HPDE6-E6E7 (cell line): ENCODE measurements at regions not wholly inside any gene's neighbourhood (a gene's known extent, or its start where the extent isn't known, plus 50 kb on each side); places are given as distances from the start of the nearest gene placed in this dataset.
A peak's percentile ranks its signal among the peaks of the same experiment; 100 is the strongest.

ENCODE experiments used
- DNase-seq: peaks from one replicate; pipeline ENCODE4 v3.0.0; 2011; ENCODE audit warnings: missing footprints; ENCODE audit errors: extremely low spot score

GRCh38 chr13:106042996-106043581, 492.4 kb downstream of the EFNB2 start:
- DNase-seq: no peak

GRCh38 chr13:106041445-106041844, 494.0 kb downstream of the EFNB2 start:
- DNase-seq: no peak

GRCh38 chr13:106038752-106039151, 496.7 kb downstream of the EFNB2 start:
- peak; percentile 25 for DNase-seq

GRCh38 chr13:106036870-106037269, 498.6 kb downstream of the EFNB2 start:
- no peak for DNase-seq

- no peak for DNase-seq
These were observed 501.3 kb downstream of the EFNB2 start for GRCh38 chr13:106034201-106034600.

- no peak for DNase-seq
These were observed 501.8 kb downstream of the EFNB2 start for GRCh38 chr13:106033659-106034058.

GRCh38 chr13:106032441-106032840, 503.0 kb downstream of the EFNB2 start:
- DNase-seq: no peak

- no peak for DNase-seq
These were observed 505.7 kb downstream of the EFNB2 start for GRCh38 chr13:106029676-106030290.

GRCh38 chr13:106028911-106029310, 506.6 kb downstream of the EFNB2 start:
- no peak for DNase-seq

- DNase-seq: no peak
These were observed 523.9 kb downstream of the EFNB2 start for GRCh38 chr13:106011600-106011999.

- no peak for DNase-seq
These were observed 524.6 kb downstream of the EFNB2 start for GRCh38 chr13:106010836-106011235.

GRCh38 chr13:106008540-106008939, 526.9 kb downstream of the EFNB2 start:
- no peak for DNase-seq

GRCh38 chr13:106007156-106007555, 528.3 kb downstream of the EFNB2 start:
- DNase-seq: no peak

GRCh38 chr13:106003651-106004050, 531.8 kb downstream of the EFNB2 start:
- DNase-seq: no peak

- no peak for DNase-seq
These were observed 534.0 kb downstream of the EFNB2 start for GRCh38 chr13:106001443-106001842.

- DNase-seq: no peak
These were observed 537.6 kb downstream of the EFNB2 start for GRCh38 chr13:105997581-105998550.

- DNase-seq: no peak
These were observed 539.0 kb downstream of the EFNB2 start for GRCh38 chr13:105996391-105997025.

GRCh38 chr13:105994340-105994739, 541.1 kb downstream of the EFNB2 start:
- DNase-seq: no peak

- DNase-seq: peak; percentile 89
These were observed 543.7 kb downstream of the EFNB2 start for GRCh38 chr13:105991622-105992277.

GRCh38 chr13:105991131-105991530, 544.3 kb downstream of the EFNB2 start:
- no peak for DNase-seq

- peak; percentile 51 for DNase-seq
These were observed 545.1 kb downstream of the EFNB2 start for GRCh38 chr13:105990256-105990958.
